Germinal center (tissue), 1 donor: ENCODE measurements at regions not wholly inside any gene's neighbourhood (a gene's known extent, or its start where the extent isn't known, plus 50 kb on each side); places are given as distances from the start of the nearest gene placed in this dataset.

Experiments
- DNase-seq: peaks from one replicate; pipeline ENCODE4 v3.0.0; 2012; ENCODE audit warnings: mixed read lengths, low spot score

- no peak for DNase-seq
Measured at GRCh38 chr12:92304371-92305055, 158.9 kb upstream of the BTG1 start.

- no peak for DNase-seq
Measured at GRCh38 chr12:92302041-92302829, 156.6 kb upstream of the BTG1 start.

GRCh38 chr12:92301356-92301755, 155.7 kb upstream of the BTG1 start:
- DNase-seq: no peak

- DNase-seq: no peak
Measured at GRCh38 chr12:92300777-92301176, 155.1 kb upstream of the BTG1 start.

DNA sequence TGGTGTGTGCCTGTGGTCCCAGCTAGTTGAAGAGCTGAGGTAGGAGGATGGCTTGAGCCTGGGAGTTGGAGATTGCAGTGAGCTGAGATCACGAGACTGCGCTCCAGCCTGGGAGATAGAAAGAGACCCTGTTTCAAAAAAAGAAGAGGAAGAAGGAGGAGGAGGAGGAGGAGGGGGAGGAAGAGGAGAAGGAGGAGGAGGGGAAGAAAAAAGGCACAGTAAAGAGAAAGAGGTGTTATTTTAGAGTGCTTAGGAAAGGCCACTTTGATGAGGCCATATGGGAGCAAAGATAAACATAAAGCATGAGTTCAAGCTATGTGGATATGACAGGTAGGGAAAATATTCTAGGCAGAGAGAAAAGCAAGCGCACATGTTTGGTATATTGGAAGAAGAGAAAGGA, 154.1 kb upstream of the BTG1 start:
- no peak for DNase-seq

DNA sequence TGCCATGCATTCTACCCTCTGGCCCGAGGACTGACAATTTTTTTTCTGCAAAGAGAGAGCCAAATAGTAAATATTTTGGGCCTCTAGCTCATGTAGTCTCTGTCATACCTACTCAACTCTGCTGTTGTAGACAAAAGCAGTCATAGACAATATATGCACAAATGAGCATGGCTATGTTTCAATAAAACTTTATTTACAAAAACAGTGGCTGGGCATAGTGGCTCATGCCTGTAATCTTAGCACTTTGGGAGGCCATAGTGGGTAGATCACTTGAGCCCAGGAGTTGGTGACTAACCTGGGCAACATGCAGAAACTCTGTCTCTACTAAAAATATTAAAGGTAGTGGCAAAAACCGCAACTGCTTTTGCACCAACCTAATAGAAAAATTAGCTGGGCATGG, 153.7 kb upstream of the BTG1 start:
- DNase-seq: no peak

- no peak for DNase-seq
Measured at GRCh38 chr12:92297932-92298696, 152.5 kb upstream of the BTG1 start.

DNA sequence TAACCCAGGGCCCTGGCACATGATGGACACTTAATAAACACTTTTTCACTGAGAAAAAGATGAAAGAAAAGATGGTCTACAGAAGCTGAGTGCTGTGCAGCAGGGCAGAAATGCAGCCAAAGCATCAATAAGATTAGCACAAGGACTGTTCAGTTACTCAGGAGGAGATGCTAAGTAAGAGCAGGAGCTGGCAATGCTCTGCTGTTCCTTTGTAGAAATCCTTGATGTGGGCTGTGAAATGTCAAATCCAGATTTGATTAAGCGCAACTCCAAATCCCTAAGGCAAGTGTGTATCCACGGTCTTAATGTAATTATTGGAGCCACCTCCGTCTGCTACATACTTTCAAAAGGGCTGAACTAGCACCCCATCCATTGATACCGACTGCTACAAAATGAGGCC, 151.8 kb upstream of the BTG1 start:
- no peak for DNase-seq

DNA sequence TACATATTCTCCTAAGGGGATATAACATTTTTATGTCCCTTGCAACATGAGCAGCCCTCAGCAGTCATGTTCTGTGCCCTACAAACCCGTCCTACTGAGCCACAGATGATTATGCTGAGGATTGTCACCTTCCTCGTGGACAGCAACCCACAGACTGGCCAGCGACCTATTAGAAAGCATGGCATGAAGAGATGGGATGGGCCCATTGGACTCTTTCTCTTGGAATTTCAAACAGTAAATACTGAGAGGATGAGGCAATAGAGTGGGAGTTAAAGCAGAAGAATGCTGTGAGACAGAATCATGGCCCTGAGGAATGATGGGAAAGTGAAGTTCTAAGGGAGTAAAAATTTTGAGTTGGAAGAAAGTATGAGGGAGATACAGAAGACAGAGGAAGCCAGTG, 149.9 kb upstream of the BTG1 start:
- DNase-seq: no peak

- DNase-seq: no peak
Measured at GRCh38 chr12:92294676-92295440, 149.2 kb upstream of the BTG1 start.

DNA sequence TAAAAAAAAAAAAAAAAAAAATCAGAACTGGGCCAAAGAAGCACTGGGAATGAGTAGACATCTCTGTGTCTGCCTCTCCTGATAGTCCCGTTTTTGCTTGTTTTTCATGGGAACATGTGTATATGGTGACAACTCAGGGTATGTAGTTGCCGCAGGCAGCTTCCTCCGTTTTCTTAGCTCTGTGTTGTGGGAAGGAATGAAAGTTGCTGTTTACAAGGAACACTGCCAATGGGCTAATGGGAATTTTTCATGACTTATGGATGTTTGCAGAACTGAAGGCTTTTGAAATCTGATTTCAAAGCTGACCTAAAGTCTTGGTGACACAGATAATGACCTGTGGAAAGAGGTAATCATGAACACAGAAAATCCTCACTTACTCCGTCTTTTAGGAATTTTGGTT, 146.4 kb upstream of the BTG1 start:
- no peak for DNase-seq

GRCh38 chr12:92290886-92291285, 145.2 kb upstream of the BTG1 start:
- DNase-seq: no peak

DNA sequence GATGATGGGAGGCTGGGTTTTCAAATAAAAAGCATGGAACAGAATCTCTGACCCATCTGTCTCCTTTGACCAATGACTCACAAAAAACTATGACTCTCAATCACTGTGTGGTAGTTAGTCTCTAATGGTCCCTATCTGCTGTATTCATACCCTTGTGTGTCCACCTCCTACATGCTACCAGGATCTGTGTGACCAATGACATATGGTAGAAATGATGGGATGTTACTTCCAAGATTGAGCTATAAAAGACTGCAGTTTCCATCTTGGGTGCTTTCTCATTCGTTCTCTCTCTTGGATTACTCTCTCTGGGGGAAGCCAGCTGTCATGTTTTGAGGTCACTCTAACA, 144.7 kb upstream of the BTG1 start:
- DNase-seq: no peak

- DNase-seq: no peak
Measured at GRCh38 chr12:92289629-92290349, 144.1 kb upstream of the BTG1 start.

- DNase-seq: no peak
Measured at GRCh38 chr12:92288561-92288960, 142.9 kb upstream of the BTG1 start.

GRCh38 chr12:92278378-92278828, 132.8 kb upstream of the BTG1 start:
- DNase-seq: no peak

DNA sequence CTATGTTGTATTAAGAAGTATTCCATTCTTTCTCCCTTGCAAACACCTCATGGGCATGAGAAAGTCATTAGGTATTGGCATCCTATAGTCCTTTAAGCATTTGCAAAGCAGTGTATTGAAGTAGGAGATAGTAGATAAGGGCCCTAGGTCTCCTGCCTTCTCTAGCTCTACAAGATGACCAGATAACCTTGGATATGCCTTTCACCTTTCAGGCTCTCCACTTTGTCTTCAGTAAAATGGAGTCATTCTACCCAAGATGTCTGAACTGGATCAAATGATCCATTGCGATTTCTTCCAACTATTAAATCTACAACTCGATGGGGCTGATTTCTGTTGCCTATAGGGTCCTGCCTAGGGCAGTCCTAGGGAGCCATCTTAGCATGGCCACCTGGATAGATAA, 132.1 kb upstream of the BTG1 start:
- DNase-seq: no peak

GRCh38 chr12:92276276-92276675, 130.6 kb upstream of the BTG1 start:
- DNase-seq: no peak

GRCh38 chr12:92275443-92276154, 130.0 kb upstream of the BTG1 start:
- DNase-seq: no peak

DNA sequence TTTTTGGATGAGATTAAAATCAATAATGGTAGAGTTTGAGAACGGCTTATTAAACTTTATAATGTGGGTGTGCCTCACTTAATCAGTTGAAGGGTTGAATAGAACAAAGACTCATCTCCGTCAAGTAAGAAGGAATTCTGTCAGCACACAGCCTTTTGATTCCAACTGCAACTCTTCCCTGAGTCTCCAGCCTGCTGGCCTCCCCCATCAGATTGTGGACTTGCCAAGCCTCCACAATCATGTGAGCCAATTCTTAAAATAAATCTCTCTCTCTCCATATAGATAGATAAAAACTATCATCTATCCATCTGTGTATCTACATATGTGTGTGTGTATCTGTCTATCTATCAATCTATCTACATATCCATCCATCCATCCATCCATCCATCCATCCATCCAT, 127.4 kb upstream of the BTG1 start:
- no peak for DNase-seq
